Prostate gland (tissue), 2 donors: ENCODE measurements at regions not wholly inside any gene's neighbourhood (a gene's known extent, or its start where the extent isn't known, plus 50 kb on each side); places are given as distances from the start of the nearest gene placed in this dataset.

Experiments used
- DNase-seq: peaks from one replicate; pipeline ENCODE4 v3.0.0-alpha.2; 2019; ENCODE audit warnings: low spot score
- H3K27ac ChIP-seq, 2 donors: fragments of 200-600 bp; sonication (generic); 2 replicates each; pipeline ENCODE4 v1.5.1; 2017 to 2019
- H3K27me3 ChIP-seq: fragments of 200-600 bp; sonication (generic); replicated peaks from 2 replicates; pipeline ENCODE4 v1.5.1; 2019; ENCODE audit not compliant: insufficient read depth
- H3K36me3 ChIP-seq, 2 donors: fragments of 200-600 bp; sonication (generic); 1 replicate in 1 of 2; 2 replicates in 1 of 2; pipeline versions ENCODE4 v1.5.1 to v1.8.1; 2017 to 2019
- H3K4me1 ChIP-seq: fragments of 200-600 bp; sonication (generic); replicated peaks from 2 replicates; pipeline ENCODE4 v1.5.1; 2019
- H3K4me3 ChIP-seq, 2 donors: fragments of 200-600 bp; sonication (generic); 2 replicates each; pipeline ENCODE4 v1.5.1; 2017 to 2019
- H3K9me3 ChIP-seq: fragments of 200-600 bp; sonication (generic); 2 replicates; pipeline ENCODE4 v1.5.1; 2017
- POLR2A ChIP-seq: fragments of 450-650 bp; IDR thresholded peaks from one replicate; pipeline ENCODE4 v1.6.1; 2016; ENCODE audit warnings: antibody characterized with exemption, mild to moderate bottlenecking
- POLR2AphosphoS5 ChIP-seq: sonication (generic); formaldehyde crosslinking; IDR thresholded peaks from one replicate; pipeline ENCODE4 v1.6.1; 2017; ENCODE audit warnings: antibody characterized with exemption
- WGBS: methylation state at CpG from one replicate; pipeline ENCODE4 v1.1.5; 2018; 5-methylcytosine and 5-hydroxymethylcytosine counted together
- intact Hi-C: fragments of 100-400 bp; cut with DNase I; formaldehyde crosslinking; loops from one replicate; pipeline ENCODE4 v1.14.2; 2022
- TF ChIP-seq, protein P1 (sequence below), 4 experiments: fragments of 200-600 bp in 2 of 4; fragments of 450-650 bp in 2 of 4; sonication (generic) in 2 of 4; IDR thresholded peaks; 1 replicate in 3 of 4; 2 replicates in 1 of 4; pipeline ENCODE4 v1.5.1; 2016 to 2019; ENCODE audit warnings: antibody characterized with exemption in 4 of 4, mild to moderate bottlenecking in 2 of 4, moderate library complexity in 2 of 4

DNA sequence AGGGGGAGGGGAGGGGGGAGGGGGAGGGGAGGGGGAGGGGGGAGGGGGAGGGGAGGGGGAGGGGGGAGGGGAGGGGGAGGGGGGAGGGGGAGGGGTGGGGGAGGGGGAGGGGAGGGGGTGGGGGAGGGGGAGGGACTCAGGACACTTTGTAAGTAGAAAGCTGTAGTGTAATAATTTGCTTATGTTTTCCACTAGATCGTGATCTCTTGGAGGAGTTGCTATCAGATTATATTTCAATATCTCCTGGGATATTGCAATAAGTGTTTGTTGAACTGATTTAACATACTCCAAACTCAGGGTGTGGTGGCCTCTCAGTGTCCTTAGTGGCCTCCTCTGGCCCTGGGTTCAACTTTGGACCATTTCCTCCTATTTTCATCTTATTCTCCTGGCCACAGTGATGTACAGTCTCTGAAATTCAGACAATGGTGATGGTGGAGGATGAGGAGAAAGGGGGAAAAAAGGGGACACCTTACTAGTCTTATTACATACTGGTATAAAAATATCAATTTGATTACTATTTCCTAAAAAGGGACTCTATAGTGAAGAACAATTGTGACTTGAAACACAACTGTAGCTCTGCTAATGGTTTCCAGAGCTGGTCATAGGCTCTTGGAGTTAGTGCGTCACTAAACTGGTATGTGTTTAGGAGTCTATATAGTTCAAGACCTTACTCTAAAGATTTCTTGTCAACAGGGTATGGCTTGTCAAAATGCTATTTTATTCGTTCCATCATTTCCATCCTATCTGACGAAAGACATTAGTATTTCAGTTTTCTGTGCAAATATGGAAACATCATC, 89.6 kb downstream of the DDX1 start:
- Histone ChIP-seq H3K4me1 (no peaks in the 10 kb centered on the region), H3K4me3 (no peak overlapping the region), H3K27ac (no peak overlapping the region), H3K9me3 (no peaks in the 10 kb centered on the region), H3K36me3 (no peaks in the 10 kb centered on the region), H3K27me3 (no peaks in the 10 kb centered on the region)
- TF ChIP-seq POLR2AphosphoS5 (no peak), POLR2A (no peak)
- TF ChIP-seq, protein P1, sequence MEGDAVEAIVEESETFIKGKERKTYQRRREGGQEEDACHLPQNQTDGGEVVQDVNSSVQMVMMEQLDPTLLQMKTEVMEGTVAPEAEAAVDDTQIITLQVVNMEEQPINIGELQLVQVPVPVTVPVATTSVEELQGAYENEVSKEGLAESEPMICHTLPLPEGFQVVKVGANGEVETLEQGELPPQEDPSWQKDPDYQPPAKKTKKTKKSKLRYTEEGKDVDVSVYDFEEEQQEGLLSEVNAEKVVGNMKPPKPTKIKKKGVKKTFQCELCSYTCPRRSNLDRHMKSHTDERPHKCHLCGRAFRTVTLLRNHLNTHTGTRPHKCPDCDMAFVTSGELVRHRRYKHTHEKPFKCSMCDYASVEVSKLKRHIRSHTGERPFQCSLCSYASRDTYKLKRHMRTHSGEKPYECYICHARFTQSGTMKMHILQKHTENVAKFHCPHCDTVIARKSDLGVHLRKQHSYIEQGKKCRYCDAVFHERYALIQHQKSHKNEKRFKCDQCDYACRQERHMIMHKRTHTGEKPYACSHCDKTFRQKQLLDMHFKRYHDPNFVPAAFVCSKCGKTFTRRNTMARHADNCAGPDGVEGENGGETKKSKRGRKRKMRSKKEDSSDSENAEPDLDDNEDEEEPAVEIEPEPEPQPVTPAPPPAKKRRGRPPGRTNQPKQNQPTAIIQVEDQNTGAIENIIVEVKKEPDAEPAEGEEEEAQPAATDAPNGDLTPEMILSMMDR (IDR thresholded peaks at IDR 0.05), result no peak
- WGBS, result 93% methylated on average over 4 of the region's 4 CpGs
- no peak for DNase-seq
- intact Hi-C loops, result no loop called here

DNA sequence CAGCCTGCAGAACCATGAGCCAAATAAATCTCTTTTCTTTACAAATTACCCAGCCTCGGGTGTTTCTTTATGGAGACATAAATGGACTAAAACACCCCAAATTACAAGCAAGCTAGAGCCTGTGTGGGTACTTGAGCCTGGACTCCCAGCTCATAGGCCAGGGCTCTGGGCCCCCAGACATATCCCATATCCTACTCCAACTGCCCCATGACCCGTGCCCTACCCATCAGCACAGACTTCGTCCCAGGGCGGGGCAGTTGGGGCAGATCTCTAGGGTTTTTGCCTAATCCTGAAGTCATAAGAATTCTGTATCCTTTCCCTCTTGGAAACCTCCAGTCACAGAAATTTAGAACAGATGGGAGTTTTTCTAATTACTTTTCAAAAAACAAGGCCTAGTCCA, 90.7 kb downstream of the DDX1 start:
- H3K4me3 ChIP-seq, result no peak overlapping the region
- no peak overlapping the region for H3K27ac ChIP-seq
- H3K4me1 ChIP-seq, result no peaks in the 10 kb centered on the region
- no peak for DNase-seq
- H3K36me3 ChIP-seq, result no peaks in the 10 kb centered on the region
- no peaks in the 10 kb centered on the region for H3K9me3 ChIP-seq
- H3K27me3 ChIP-seq, result no peaks in the 10 kb centered on the region
- TF ChIP-seq POLR2A (no peak), POLR2AphosphoS5 (no peak)
- TF ChIP-seq, protein P1 (IDR thresholded peaks at IDR 0.05), result no peak
- WGBS, result 86% methylated on average over 4 of the region's 4 CpGs
- intact Hi-C loops, result no loop called here

DNA sequence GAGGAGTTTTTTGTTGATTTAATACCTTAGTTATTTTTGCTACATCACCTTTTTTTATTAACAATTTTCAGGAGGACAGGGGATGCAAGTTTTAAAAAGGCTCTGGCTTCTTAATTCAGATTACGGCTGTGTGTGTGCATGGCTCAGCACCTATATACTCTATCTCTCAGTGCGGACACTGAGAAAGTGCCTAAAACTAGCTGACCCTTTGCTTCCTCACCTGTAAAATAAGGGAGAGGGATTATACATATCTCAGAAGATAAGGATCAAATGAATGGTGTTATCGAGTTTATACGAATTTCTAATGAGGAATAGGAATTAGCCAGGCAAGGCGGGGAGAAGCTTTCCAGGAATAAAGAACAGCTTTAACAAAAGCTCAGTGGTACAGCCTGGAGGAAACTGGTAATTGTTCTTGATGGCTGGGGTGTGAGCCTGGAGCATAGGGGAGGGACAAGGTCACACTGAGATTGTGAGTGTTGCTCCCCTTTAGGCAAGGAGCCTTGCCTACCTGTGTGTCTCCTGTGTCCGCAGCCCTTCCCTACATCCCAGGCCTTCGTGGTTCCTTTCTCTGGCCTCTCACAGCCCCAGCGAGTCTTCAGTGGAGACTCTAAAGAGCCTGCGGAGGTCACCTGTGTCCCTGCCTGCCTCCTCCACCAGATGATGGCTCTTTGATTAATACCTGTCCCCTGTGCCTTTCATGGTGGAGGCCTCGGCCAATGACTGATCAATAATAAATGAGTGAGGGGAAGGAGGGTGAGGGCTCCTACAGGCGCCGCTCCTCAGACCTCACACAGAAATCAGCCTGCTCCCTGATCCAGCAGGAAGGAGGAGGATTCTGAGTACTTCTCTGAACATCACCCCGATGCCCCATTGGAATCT, 92.7 kb downstream of the DDX1 start:
- Histone ChIP-seq H3K27me3 (no peaks in the 10 kb centered on the region), H3K27ac (no peak overlapping the region), H3K4me1 (no peaks in the 10 kb centered on the region), H3K4me3 (no peak overlapping the region), H3K36me3 (no peaks in the 10 kb centered on the region), H3K9me3 (no peaks in the 10 kb centered on the region)
- intact Hi-C loops, result no loop called here
- WGBS, result 86% methylated on average over 13 of the region's 13 CpGs
- no peak for TF ChIP-seq POLR2AphosphoS5
- TF ChIP-seq, protein P1 (IDR thresholded peaks at IDR 0.05), result no peak
- no peak for TF ChIP-seq POLR2A
- DNase-seq, result no peak

DNA sequence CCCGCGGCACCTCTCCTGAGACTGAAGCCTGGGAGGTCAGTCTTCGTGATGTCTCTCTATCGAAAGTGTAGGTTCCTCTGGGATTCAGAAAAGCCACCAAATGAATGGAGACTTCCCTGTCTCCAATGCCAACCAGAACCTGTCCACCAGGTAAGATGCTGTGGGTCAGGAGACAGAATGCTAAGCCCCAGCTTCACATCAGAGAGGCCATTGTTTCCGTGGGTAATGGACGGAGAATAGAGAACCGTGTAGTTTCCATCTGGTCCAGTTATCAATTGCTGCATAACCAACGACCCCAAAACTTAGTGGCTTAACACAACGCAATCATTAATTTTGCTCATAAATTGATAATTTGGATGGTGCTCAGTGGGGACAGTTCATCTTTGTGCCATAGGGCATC, 93.5 kb downstream of the DDX1 start:
- no peaks in the 10 kb centered on the region for H3K27me3 ChIP-seq
- no peaks in the 10 kb centered on the region for H3K9me3 ChIP-seq
- no peak overlapping the region for H3K4me3 ChIP-seq
- intact Hi-C loops, result no loop called here
- H3K27ac ChIP-seq, result no peak overlapping the region
- H3K4me1 ChIP-seq, result no peaks in the 10 kb centered on the region
- no peaks in the 10 kb centered on the region for H3K36me3 ChIP-seq
- 96% methylated on average over 9 of the region's 9 CpGs for WGBS
- TF ChIP-seq POLR2AphosphoS5, result no peak
- no peak for TF ChIP-seq POLR2A
- TF ChIP-seq, protein P1 (IDR thresholded peaks at IDR 0.05), result no peak
- DNase-seq, result no peak
